GM18507 (cell line): ENCODE measurements at regions not wholly inside any gene's neighbourhood (a gene's known extent, or its start where the extent isn't known, plus 50 kb on each side); places are given as distances from the start of the nearest gene placed in this dataset.

Experiments used
- DNase-seq: peaks from one replicate; pipeline ENCODE4 v3.0.0; 2011; ENCODE audit warnings: low read depth; ENCODE audit not compliant: insufficient read length; ENCODE audit errors: extremely low spot score
- FAIRE-seq: peaks from 2 replicates; lab custom pipeline; 2011; peaks lifted over from hg19 to GRCh38; lab: Jason Lieb, UNC

DNA sequence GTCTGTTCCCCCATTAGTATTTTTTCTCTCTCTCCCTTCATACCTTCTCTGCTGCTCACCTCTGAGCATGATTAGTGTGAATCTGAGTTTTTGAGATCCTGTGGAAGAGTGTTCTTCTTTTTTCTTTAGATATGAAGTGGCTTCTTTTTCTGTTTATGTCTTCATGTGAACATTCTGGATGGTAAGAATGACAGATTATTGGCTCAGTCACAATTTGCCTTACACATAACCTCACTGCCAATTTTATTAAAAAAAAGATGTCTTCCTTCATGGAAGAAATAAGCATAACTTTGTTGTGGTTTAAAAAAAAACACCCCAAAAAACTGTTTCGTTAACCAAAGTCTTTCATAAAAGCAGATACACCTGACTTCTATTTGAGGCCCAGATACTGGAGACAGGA, 539.1 kb downstream of the PLCL1 start:
- FAIRE-seq: no peak
- DNase-seq: no peak

- DNase-seq (no peak), FAIRE-seq (no peak)
These were observed 536.5 kb downstream of the PLCL1 start for GRCh38 chr2:198340846-198341245.

- no peak for DNase-seq
- no peak for FAIRE-seq
These were observed 534.7 kb downstream of the PLCL1 start for GRCh38 chr2:198339116-198339515.

DNA sequence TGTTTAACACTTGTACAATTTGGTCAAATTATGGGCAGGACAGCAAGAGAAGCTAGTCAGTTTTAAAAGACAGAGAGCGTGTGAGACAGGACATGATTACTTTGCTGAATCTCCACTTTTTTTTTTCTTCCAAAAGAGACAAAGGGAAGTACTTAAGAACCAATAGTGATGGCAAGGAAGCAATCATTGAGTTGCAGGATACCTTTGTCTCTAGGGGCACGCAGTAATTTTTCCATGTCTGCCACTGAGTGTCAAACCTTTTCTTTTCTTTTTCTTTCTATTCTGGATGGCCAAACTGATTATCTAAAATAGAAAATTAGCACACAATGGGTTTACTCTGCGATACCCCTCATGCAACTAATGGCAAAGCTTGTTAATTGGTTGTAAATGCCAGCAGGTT, 533.0 kb downstream of the PLCL1 start:
- no peak for DNase-seq
- FAIRE-seq: no peak

- no peak for DNase-seq
- no peak for FAIRE-seq
These were observed 524.1 kb downstream of the PLCL1 start for GRCh38 chr2:198328454-198328853.

- DNase-seq (no peak), FAIRE-seq (no peak)
These were observed 523.1 kb downstream of the PLCL1 start for GRCh38 chr2:198327526-198327925.

DNA sequence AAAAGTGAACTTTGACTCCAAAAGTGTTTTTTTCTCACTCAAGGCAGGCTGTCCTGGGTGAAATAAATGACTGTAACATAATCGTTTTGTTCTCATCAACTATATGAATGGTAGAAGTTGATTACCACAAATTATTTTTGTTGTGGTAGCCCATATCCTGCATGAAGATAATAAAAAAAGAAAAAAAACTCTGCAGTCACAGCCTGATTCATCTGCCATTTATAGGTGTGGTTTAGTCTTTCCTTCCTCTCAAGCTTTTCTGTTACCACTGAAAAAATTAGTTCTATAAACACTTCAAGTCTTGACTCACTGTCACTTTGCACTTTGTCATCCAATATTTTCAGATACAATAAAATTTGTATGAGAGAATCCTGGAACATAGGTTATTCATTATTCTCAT, 522.0 kb downstream of the PLCL1 start:
- DNase-seq: no peak

DNA sequence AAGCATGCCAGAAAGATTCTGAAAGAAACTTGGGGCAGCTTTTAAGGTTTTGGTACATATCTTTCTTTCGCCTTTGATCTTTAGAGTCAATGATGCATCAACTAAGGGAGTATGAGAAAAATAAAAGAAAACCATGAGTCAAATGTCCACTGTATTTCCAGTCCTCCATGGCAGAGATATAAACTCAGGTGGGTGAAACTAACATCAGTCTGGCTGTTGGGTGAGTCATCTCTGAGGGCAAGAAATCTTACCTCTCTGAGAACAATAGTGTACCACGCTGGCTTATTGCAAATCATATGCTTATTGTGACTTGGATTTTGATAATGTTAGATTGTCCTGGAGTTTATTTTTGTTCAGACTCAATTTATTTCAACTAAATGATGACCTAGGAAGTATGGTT, 521.0 kb downstream of the PLCL1 start:
- no peak for DNase-seq
- no peak for FAIRE-seq

More for the DNA sequence above, 522.0 kb downstream of the PLCL1 start:
- no peak for FAIRE-seq

GRCh38 chr2:198324071-198324470, 519.7 kb downstream of the PLCL1 start:
- no peak for FAIRE-seq
- no peak for DNase-seq

DNA sequence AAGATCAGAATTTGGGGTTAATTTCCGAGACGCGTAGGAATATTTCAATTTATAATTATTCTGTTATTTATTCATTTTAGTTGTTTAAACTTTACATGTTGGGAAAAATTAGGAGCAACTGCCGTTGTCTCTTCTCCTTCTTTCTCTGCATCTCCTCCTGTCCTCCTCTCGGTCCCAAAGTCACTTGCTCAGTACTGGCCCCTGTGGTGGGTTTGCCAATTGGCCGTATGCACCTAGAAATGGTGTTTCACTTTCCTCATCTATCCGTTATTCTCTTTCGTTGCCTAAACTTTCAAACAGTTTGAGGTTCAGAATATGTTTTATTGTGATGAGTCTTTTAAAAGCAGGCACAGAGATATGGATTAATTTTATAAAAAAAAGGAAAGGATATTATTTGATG, 517.9 kb downstream of the PLCL1 start:
- DNase-seq (no peak), FAIRE-seq (no peak)

GRCh38 chr2:198321522-198322088, 517.2 kb downstream of the PLCL1 start:
- FAIRE-seq (no peak), DNase-seq (no peak)

GRCh38 chr2:198316852-198317396, 512.5 kb downstream of the PLCL1 start:
- FAIRE-seq: no peak
- DNase-seq: no peak

DNA sequence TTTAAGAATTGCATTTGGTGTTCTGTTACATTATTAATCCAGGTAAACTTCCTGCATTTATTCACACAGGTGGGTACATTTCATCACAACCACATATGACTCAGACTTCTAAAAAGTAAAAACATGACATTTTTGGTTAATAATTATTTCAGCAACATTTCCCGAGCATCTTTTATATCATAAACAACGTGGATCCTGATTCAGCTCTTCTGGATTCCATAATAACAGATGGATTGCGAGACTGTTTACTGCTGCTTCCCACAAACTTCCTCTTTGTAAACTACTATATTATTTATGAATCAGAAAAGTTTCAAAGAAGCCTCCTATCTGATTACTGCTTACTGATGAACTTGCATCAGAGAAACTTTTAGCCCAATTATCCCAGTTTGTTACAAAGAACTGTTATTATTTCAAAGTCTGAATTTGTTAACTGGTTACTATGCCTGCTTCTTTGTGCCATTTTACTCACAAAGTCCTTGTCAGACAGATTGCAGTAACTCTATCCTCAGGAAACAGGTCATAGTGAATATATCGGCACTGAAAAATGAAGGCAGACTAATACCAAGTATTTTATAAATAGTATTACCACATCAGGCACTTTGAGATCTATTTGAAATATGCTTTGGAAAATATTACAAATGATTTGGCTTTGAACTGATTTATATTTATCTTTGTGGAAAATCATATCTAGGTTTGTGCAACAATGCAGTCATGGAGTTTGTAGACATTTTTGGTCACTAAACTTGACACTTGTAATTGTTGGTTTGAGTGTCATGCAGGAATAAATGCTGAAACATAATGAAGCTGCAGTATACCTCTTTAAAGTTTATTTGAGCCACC, 511.6 kb downstream of the PLCL1 start:
- FAIRE-seq: no peak
- no peak for DNase-seq

GRCh38 chr2:198314559-198315153, 510.3 kb downstream of the PLCL1 start:
- FAIRE-seq: peak; percentile 72
- no peak for DNase-seq

DNA sequence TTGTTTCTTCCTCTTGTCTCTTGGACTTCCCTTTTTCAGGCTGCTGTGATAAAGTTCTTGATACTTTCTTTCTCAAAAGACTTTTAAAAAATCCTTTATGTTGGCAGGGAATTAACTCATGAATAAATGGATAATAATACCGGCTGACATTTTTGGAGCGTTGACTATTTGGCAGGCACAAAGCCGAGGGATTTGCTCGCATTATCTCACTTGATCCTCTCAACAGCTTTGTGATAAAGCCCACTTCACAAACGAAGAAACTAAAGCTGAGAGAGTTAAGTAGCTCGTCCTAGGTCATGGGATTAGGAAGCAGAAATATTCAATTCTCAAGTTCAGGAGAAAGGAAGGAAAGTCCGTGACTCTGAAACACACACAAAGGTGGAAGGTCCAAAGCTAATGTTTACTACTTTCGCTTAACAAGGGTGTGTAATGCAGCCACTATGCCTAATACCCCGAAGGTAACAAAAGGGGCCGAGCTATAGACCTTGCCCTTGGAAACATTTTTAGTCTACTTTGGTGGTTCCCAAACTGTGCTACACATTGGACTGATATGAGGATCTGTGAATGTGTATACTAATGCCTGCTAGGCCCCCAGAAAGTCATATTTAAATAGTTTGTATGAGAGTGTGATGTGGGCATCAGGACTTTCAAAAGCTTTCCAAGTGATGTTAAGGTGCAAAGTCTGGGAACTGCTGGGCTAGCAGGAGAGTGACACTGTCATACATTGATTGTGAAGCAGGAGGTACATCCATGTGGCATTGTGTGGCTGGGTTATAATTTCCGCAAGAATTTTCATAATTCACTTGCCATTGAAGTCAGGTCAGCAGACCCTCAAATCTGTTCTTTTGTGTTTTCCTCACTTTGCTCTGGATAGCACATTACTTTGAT, 508.4 kb downstream of the PLCL1 start:
- FAIRE-seq (no peak), DNase-seq (no peak)

DNA sequence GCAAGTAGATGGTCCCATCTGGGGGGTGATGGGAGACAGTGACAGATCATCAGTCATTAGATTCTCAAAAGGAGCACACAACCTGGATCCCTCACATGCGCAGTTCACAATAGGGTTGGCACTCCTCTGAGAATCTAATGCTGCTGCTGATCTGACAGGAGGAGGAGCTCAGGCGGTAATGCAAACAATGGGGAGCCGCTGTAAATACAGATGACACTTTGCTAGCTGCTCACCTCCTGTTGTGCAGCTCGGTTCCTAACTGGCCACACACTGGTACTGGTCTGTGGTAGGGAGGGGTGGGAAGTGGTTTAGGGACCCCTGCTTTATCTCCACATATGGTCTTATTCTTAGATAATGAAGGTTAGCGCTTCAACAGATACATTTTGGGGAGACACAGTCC, 506.6 kb downstream of the PLCL1 start:
- FAIRE-seq: no peak
- no peak for DNase-seq

- DNase-seq (peak; percentile 32), FAIRE-seq (peak; percentile 64)
These were observed 505.4 kb downstream of the PLCL1 start for GRCh38 chr2:198309673-198310280.

DNA sequence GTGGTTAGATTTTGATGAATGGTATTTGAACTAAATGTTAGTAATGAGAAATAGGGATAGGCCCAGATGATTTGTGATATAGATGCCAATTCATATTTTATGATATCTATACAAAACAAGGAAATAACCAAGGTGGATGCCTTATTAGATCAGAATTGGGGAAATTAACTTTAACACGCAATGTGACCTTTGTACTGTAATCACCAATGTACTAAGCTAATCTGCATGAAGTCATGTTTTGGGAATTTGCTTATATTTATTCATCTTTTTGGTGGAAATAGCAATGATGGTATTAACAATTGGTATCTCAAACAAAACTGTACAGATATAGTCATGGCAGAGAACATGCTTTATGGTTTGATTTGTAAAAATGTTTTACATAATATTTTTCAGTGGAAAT, 504.7 kb downstream of the PLCL1 start:
- no peak for FAIRE-seq
- DNase-seq: no peak

DNA sequence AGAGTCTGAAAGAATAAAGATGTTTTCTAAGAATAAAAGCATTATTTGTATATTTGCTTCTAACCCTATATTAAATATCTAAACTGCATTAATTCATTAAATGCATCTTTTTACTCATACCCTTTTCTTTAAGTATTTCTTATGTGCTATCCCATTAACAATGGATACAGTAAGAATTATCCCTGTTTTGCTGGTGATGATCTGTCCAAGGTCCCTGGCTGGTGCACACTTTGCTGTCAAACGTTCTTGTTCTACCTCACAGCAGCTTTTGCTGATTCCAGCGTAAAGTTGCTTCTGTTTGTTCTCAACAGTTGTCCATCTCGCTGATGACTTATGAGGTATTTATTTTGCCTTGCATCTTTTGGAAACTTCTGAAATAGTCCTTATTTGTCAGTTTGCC, 504.0 kb downstream of the PLCL1 start:
- FAIRE-seq (no peak), DNase-seq (no peak)
